Lower lobe of right lung (tissue), 2 donors: ENCODE measurements at regions not wholly inside any gene's neighbourhood (a gene's known extent, or its start where the extent isn't known, plus 50 kb on each side); places are given as distances from the start of the nearest gene placed in this dataset.
"Not testable (repeated sequence)": the region's sequence is repeated elsewhere in the genome, so short reads cannot be mapped to it uniquely, and the experiment has no call there.

ENCODE experiments used
- ATAC-seq, 2 donors: fragments of 200-7000 bp; cut with Tn5 transposase; one replicate each; pipeline ENCODE4 v1.9.1; 2020 to 2022; ENCODE audit warnings: mild to moderate bottlenecking in 2 of 2, moderate library complexity in 2 of 2
- DNase-seq: peaks from one replicate; pipeline ENCODE4 v3.0.0-alpha.2; 2020
- H3K27ac ChIP-seq: fragments of 200-600 bp; one replicate; pipeline ENCODE4 v1.8.0; 2022
- H3K27me3 ChIP-seq: fragments of 200-600 bp; one replicate; pipeline ENCODE4 v1.8.0; 2022; ENCODE audit warnings: low read depth
- H3K36me3 ChIP-seq: fragments of 200-600 bp; one replicate; pipeline ENCODE4 v1.8.0; 2022; ENCODE audit warnings: mild to moderate bottlenecking
- H3K4me1 ChIP-seq: fragments of 200-600 bp; one replicate; pipeline ENCODE4 v1.8.0; 2022
- H3K4me3 ChIP-seq: fragments of 200-600 bp; one replicate; pipeline ENCODE4 v1.8.0; 2022; ENCODE audit warnings: mild to moderate bottlenecking
- H3K9me3 ChIP-seq: fragments of 200-600 bp; one replicate; pipeline ENCODE4 v1.8.0; 2022
- intact Hi-C: fragments of 100-400 bp; cut with DNase I; formaldehyde crosslinking; loops from one replicate; pipeline ENCODE4 v1.11.0; 2022
- TF ChIP-seq, protein P1 (sequence below): fragments of 200-600 bp; IDR thresholded peaks from one replicate; pipeline ENCODE4 v1.8.0; 2022; ENCODE audit warnings: antibody characterized with exemption, mild to moderate bottlenecking
- donor health status: DM: no; HTN: yes; CAD: no; lungs with severe emphysema.

DNA sequence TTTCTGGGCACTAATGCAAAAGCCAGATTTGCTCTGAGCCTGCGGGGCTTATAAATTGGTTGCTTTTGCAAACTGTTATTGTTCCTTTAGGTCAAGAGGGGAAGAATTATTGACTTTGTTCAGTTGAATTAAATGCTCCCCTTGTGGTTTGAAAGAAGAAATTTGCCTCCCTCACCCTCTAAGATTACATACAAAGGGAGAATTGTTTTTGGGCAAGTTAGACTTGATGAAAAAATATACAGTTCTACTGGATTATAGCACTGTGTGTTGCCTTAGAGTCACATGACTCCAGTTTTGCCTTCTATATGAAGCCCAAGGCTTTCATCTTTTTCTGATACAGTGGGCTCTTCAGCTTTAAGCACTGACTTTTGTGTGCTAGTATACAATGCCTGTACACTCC, 1265.8 kb upstream of the LRRTM3 start:
- TF ChIP-seq, protein P1, sequence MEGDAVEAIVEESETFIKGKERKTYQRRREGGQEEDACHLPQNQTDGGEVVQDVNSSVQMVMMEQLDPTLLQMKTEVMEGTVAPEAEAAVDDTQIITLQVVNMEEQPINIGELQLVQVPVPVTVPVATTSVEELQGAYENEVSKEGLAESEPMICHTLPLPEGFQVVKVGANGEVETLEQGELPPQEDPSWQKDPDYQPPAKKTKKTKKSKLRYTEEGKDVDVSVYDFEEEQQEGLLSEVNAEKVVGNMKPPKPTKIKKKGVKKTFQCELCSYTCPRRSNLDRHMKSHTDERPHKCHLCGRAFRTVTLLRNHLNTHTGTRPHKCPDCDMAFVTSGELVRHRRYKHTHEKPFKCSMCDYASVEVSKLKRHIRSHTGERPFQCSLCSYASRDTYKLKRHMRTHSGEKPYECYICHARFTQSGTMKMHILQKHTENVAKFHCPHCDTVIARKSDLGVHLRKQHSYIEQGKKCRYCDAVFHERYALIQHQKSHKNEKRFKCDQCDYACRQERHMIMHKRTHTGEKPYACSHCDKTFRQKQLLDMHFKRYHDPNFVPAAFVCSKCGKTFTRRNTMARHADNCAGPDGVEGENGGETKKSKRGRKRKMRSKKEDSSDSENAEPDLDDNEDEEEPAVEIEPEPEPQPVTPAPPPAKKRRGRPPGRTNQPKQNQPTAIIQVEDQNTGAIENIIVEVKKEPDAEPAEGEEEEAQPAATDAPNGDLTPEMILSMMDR = no peak
- intact Hi-C loops = no loop called here
- Histone ChIP-seq H3K27me3 (no peaks in the 10 kb centered on the region), H3K4me1 (no peaks in the 10 kb centered on the region), H3K9me3 (peaks cover 4% of the 10 kb centered on the region), H3K27ac (no peak overlapping the region), H3K36me3 (no peaks in the 10 kb centered on the region), H3K4me3 (no peak overlapping the region)
- no peak for ATAC-seq
- no peak for DNase-seq

GRCh38 chr10:65670087-65670486, 1255.7 kb upstream of the LRRTM3 start:
- Histone ChIP-seq H3K27ac (no peak overlapping the region), H3K4me3 (no peak overlapping the region), H3K4me1 (no peaks in the 10 kb centered on the region), H3K36me3 (no peaks in the 10 kb centered on the region), H3K27me3 (no peaks in the 10 kb centered on the region), H3K9me3 (no peaks in the 10 kb centered on the region)
- TF ChIP-seq, protein P1 = no peak
- DNase-seq = no peak
- intact Hi-C loops = no loop called here
- ATAC-seq = no peak

DNA sequence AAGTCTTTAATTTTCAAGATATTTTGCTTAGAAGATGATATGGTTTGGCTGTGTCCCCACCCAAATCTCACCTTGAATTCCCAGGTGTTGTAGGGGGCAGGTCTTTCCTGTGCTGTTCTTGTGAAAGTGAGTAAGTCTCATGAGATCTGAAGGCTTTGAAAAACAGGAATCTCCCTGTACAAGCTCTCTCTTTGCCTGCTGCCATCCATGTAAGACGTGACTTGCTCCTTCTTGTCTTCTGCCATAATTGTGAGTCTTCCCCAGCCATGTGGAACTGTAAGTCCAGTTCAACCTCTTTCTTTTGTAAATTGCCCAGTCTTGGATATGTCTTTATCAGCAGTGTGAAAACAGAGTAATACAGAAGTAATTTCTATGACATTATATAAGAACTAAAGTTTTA, 1255.2 kb upstream of the LRRTM3 start:
- intact Hi-C loops, H3K4me1 ChIP-seq, H3K4me3 ChIP-seq, DNase-seq, H3K27me3 ChIP-seq, H3K9me3 ChIP-seq, H3K36me3 ChIP-seq, ATAC-seq, H3K27ac ChIP-seq: not testable (repeated sequence)

- TF ChIP-seq, protein P1 = no peak
- no peak for ATAC-seq
Measured at GRCh38 chr10:65675236-65675635, 1250.6 kb upstream of the LRRTM3 start.

DNA sequence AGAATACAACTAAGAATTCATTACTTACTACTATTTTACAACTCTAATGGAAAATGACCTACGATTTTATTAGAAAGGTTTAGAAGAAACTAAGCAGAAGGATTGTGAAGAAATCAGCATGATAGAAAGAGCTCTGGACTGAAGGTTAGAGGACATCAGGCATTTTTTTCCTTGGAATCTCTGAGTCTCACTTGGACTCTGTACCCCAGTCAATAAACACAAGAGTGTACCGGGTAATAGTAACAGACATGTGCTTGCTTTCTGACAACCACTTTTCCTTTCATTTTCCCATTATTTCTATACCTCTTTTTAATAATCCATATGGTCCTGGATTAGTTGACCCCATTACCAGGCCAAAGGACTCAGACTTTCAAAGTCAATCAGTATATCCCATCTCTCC, 1240.9 kb upstream of the LRRTM3 start:
- H3K4me3 ChIP-seq = no peak overlapping the region
- intact Hi-C loops = no loop called here
- ATAC-seq (no peak), DNase-seq (no peak)
- no peaks in the 10 kb centered on the region for H3K36me3 ChIP-seq
- no peaks in the 10 kb centered on the region for H3K4me1 ChIP-seq
- TF ChIP-seq, protein P1 = no peak
- no peaks in the 10 kb centered on the region for H3K27me3 ChIP-seq
- no peaks in the 10 kb centered on the region for H3K9me3 ChIP-seq
- no peak overlapping the region for H3K27ac ChIP-seq

More at GRCh38 chr10:65675236-65675635, 1250.6 kb upstream of the LRRTM3 start:
- intact Hi-C loops = no loop called here
- Histone ChIP-seq H3K27ac (no peak overlapping the region), H3K9me3 (no peaks in the 10 kb centered on the region), H3K36me3 (no peaks in the 10 kb centered on the region), H3K27me3 (no peaks in the 10 kb centered on the region), H3K4me1 (no peaks in the 10 kb centered on the region), H3K4me3 (no peak overlapping the region)
- DNase-seq = no peak

GRCh38 chr10:65701168-65701776, 1224.6 kb upstream of the LRRTM3 start:
- ATAC-seq (no peak), DNase-seq (no peak)
- Histone ChIP-seq H3K27ac (no peak overlapping the region), H3K4me3 (no peak overlapping the region), H3K4me1 (no peaks in the 10 kb centered on the region), H3K36me3 (no peaks in the 10 kb centered on the region), H3K9me3 (no peaks in the 10 kb centered on the region), H3K27me3 (no peaks in the 10 kb centered on the region)
- intact Hi-C loops = no loop called here
- TF ChIP-seq, protein P1 = no peak
